Common myeloid progenitor, CD34-positive (primary cell): ENCODE measurements at regions not wholly inside any gene's neighbourhood (a gene's known extent, or its start where the extent isn't known, plus 50 kb on each side); places are given as distances from the start of the nearest gene placed in this dataset.
A peak's percentile ranks its signal among the peaks of the same experiment; 100 is the strongest.

ENCODE experiments used
- CTCF ChIA-PET: fragments of 350-600 bp; sonication (Branson Sonifier 250); formaldehyde crosslinking; loops from one replicate; lab custom pipeline; 2021; ENCODE audit warnings: antibody characterized with exemption; lab: Charles Lee
- POLR2A ChIA-PET: fragments of 350-600 bp; sonication (Branson Sonifier 250); formaldehyde crosslinking; loops from one replicate; lab custom pipeline; 2021; ENCODE audit warnings: antibody characterized with exemption; lab: Charles Lee
- DNase-seq, 3 donors: peaks; one replicate each; pipeline versions ENCODE4 v3.0.0 to v3.0.0-alpha.2; 2013
- H3K27ac ChIP-seq, 2 experiments: 1 replicate in 1 of 2; 2 replicates in 1 of 2; pipeline ENCODE4 v1.7.0; 2013; ENCODE audit warnings: inconsistent platforms in 2 of 2, low read length in 2 of 2, mild to moderate bottlenecking in 2 of 2, low read depth in 1 of 2, moderate library complexity in 1 of 2; ENCODE audit not compliant: severe bottlenecking in 2 of 2, insufficient read depth in 1 of 2, poor library complexity in 1 of 2
- H3K27me3 ChIP-seq, 5 experiments: replicated peaks in 2 of 5; 1 replicate in 3 of 5; 2 replicates in 2 of 5; pipeline versions ENCODE4 v1.6.1 to v1.7.0; 2013; ENCODE audit warnings: low read length in 4 of 5, mild to moderate bottlenecking in 2 of 5, moderate library complexity in 2 of 5, inconsistent platforms in 1 of 5; ENCODE audit not compliant: insufficient read depth in 5 of 5, control insufficient read depth in 4 of 5
- H3K36me3 ChIP-seq, 4 experiments: 1 replicate in 2 of 4; 2 replicates in 2 of 4; pipeline versions ENCODE4 v1.6.1 to v1.7.0; 2013; ENCODE audit warnings: low read length in 3 of 4, control low read depth in 1 of 4, mild to moderate bottlenecking in 1 of 4; ENCODE audit not compliant: control insufficient read depth in 4 of 4, insufficient read depth in 4 of 4
- H3K4me1 ChIP-seq, 4 experiments: 1 replicate in 3 of 4; 2 replicates in 1 of 4; pipeline versions ENCODE4 v1.6.1 to v1.7.1; 2013; ENCODE audit warnings: low read length in 3 of 4, mild to moderate bottlenecking in 3 of 4, control low read depth in 1 of 4, inconsistent platforms in 1 of 4, moderate library complexity in 1 of 4; ENCODE audit not compliant: control insufficient read depth in 4 of 4, insufficient read depth in 4 of 4; ENCODE audit errors: control extremely low read depth in 1 of 4
- H3K4me3 ChIP-seq, 7 experiments: 1 replicate in 4 of 7; 2 replicates in 3 of 7; pipeline versions ENCODE4 v1.5.1 to v1.7.0; 2013; ENCODE audit warnings: mild to moderate bottlenecking in 7 of 7, low read length in 6 of 7, moderate library complexity in 6 of 7, inconsistent platforms in 2 of 7, low read depth in 2 of 7, control low read depth in 1 of 7; ENCODE audit not compliant: insufficient read depth in 4 of 7, control insufficient read depth in 1 of 7; ENCODE audit errors: extremely low read depth in 1 of 7
- H3K9me3 ChIP-seq, 5 experiments: 1 replicate in 4 of 5; 2 replicates in 1 of 5; pipeline versions ENCODE4 v1.6.1 to v1.7.1; 2013; ENCODE audit warnings: low read length in 4 of 5, mild to moderate bottlenecking in 2 of 5, inconsistent platforms in 1 of 5, low read depth in 1 of 5, moderate library complexity in 1 of 5; ENCODE audit not compliant: control insufficient read depth in 4 of 5, insufficient read depth in 2 of 5; ENCODE audit errors: control extremely low read depth in 1 of 5
- WGBS: methylation state at CpG from one replicate; pipeline ENCODE4 v1.1.5; 2013; ENCODE audit not compliant: insufficient coverage; 5-methylcytosine and 5-hydroxymethylcytosine counted together

- Histone ChIP-seq H3K9me3 (no peaks in the 10 kb centered on the region), H3K4me1 (peaks cover 0 to 98% (median 85%) of the 10 kb centered on the region in 4 experiments), H3K36me3 (peaks cover 3 to 67% (median 31%) of the 10 kb centered on the region in 4 experiments), H3K27me3 (no peaks in the 10 kb centered on the region), H3K27ac (peak overlapping the region in 1 of 2 experiments; percentile 14), H3K4me3 (peak overlapping the region; percentile 5 to 96 (median 67))
- DNase-seq, result no peak
- ChIA-PET POLR2A (interaction anchor here (0.6 to 2.5 kb wide), 8 partner anchors 8 to 83 kb away, joined by 3 to 20 read pairs (median 9); no protein-coding TSS in a partner anchor), CTCF (interaction anchor here (1.0 to 5.0 kb wide), 5 partner anchors 10 to 38 kb away, joined by 3 to 22 read pairs (median 4); no protein-coding TSS in a partner anchor)
- 33% methylated on average over 11 of the region's 11 CpGs for WGBS
Observed at GRCh38 chr14:105898482-105899010, 372.2 kb downstream of the TMEM121 start.

GRCh38 chr14:105899071-105899641 lies 372.8 kb downstream of the TMEM121 start:
- POLR2A ChIA-PET, result interaction anchor here (0.6 to 2.5 kb wide), 8 partner anchors 9 to 82 kb away, joined by 3 to 20 read pairs (median 9); no protein-coding TSS in a partner anchor
- Histone ChIP-seq H3K4me3 (peak overlapping the region; percentile 5 to 96 (median 67)), H3K36me3 (peaks cover 3 to 69% (median 35%) of the 10 kb centered on the region in 4 experiments), H3K9me3 (no peaks in the 10 kb centered on the region), H3K4me1 (peaks cover 0 to 98% (median 87%) of the 10 kb centered on the region in 4 experiments), H3K27me3 (no peaks in the 10 kb centered on the region), H3K27ac (peak overlapping the region in 1 of 2 experiments; percentile 14)
- CTCF ChIA-PET, result interaction anchor here (0.6 to 5.0 kb wide), 6 partner anchors 9 to 45 kb away, joined by 3 to 22 read pairs (median 4); no protein-coding TSS in a partner anchor
- WGBS, result 0% methylated on average over 3 of the region's 9 CpGs
- peak; percentile 83 to 91 (median 85) for DNase-seq

GRCh38 chr14:105899657-105900397 lies 373.4 kb downstream of the TMEM121 start:
- Histone ChIP-seq H3K4me3 (peak overlapping the region; percentile 3 to 96 (median 67)), H3K27ac (peak overlapping the region; percentile 46 to 49), H3K9me3 (no peaks in the 10 kb centered on the region), H3K27me3 (no peaks in the 10 kb centered on the region), H3K4me1 (peaks cover 0 to 98% (median 89%) of the 10 kb centered on the region in 4 experiments), H3K36me3 (peaks cover 3 to 71% (median 39%) of the 10 kb centered on the region in 4 experiments)
- 22% methylated on average over 10 of the region's 11 CpGs for WGBS
- CTCF ChIA-PET, result interaction anchor here (0.6 to 5.0 kb wide), 7 partner anchors 9 to 44 kb away, joined by 3 to 22 read pairs (median 3); no protein-coding TSS in a partner anchor
- no peak for DNase-seq
- POLR2A ChIA-PET, result interaction anchor here (0.9 to 2.5 kb wide), 7 partner anchors 9 to 82 kb away, joined by 3 to 20 read pairs (median 12); no protein-coding TSS in a partner anchor

GRCh38 chr14:105900398-105901160 lies 374.2 kb downstream of the TMEM121 start:
- 18% methylated on average over 22 of the region's 30 CpGs for WGBS
- CTCF ChIA-PET, result interaction anchor here (1.0 to 5.0 kb wide), 6 partner anchors 8 to 43 kb away, joined by 3 to 22 read pairs (median 4); no protein-coding TSS in a partner anchor

GRCh38 chr14:105901226-105901625 lies 374.8 kb downstream of the TMEM121 start:
- 29% methylated on average over 7 of the region's 10 CpGs for WGBS
- ChIA-PET POLR2A (interaction anchor here (1.2 kb wide), 1 partner anchor 20 kb away, joined by 3 read pairs; no protein-coding TSS in a partner anchor), CTCF (interaction anchor here (0.9 to 5.0 kb wide), 4 partner anchors 23 to 43 kb away, joined by 3 to 22 read pairs (median 4); no protein-coding TSS in a partner anchor)
- H3K9me3 ChIP-seq, result no peaks in the 10 kb centered on the region
- peaks cover 0 to 98% (median 88%) of the 10 kb centered on the region in 4 experiments for H3K4me1 ChIP-seq
- H3K4me3 ChIP-seq, result peak overlapping the region in 6 of 7 experiments; percentile 62 to 96 (median 70)
- no peaks in the 10 kb centered on the region for H3K27me3 ChIP-seq
- peak overlapping the region in 1 of 2 experiments; percentile 49 for H3K27ac ChIP-seq
- DNase-seq, result no peak
- H3K36me3 ChIP-seq, result peaks cover 3 to 72% (median 39%) of the 10 kb centered on the region in 4 experiments

More at GRCh38 chr14:105900398-105901160, 374.2 kb downstream of the TMEM121 start:
- Histone ChIP-seq H3K9me3 (no peaks in the 10 kb centered on the region), H3K27me3 (no peaks in the 10 kb centered on the region), H3K36me3 (peaks cover 3 to 71% (median 37%) of the 10 kb centered on the region in 4 experiments), H3K4me3 (peak overlapping the region; percentile 3 to 96 (median 67)), H3K27ac (peak overlapping the region in 1 of 2 experiments; percentile 49), H3K4me1 (peaks cover 0 to 98% (median 89%) of the 10 kb centered on the region in 4 experiments)
- DNase-seq, result peak in 1 of 3 donors; percentile 33
- POLR2A ChIA-PET, result interaction anchor here (0.6 to 2.5 kb wide), 4 partner anchors 10 to 884 kb away, joined by 3 to 20 read pairs (median 8); no protein-coding TSS in a partner anchor
